ENCODE measurements at regions not wholly inside any gene's neighbourhood (a gene's known extent, or its start where the extent isn't known, plus 50 kb on each side); places are given as distances from the start of the nearest gene placed in this dataset.

DNA sequence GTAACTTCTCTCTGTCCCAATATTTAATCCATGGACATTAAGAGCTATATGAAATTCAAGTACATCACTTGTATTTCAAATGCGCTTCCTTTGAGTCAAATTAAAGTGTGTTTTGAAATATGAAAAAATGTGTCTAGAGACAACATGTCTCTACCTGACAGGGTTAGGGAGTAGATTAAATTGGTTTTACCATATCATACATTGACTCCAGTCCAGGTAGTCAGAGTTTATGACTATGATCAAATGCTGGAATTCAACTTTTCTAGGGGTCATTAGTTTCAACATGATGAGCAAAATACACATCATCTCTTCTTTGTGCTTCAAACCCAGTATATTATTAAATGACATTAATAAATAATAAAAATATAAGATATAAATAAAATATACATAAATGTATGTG is 259.2 kb downstream of the CDH10 start:
- DNase-seq: no peak

DNA sequence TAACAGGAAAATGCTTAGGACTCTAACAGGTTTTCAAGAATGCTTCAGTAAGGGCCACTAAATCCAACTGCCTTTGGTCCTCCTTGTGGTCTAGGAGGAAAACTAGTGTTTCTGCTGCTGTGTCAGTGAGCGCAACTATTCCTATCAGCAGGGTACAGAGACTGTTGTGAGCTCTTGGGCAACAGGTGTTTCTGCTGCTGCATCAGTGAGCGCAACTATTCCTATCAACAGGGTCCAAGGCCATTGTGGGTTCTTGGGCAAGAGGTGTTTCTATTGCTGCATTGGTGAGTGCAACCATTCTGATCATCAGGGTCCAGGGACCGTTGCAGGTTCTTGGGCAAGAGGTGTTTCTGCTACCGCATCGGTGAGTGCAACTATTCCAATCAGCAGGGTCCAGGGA is 256.3 kb downstream of the CDH10 start:
- no peak for DNase-seq

DNA sequence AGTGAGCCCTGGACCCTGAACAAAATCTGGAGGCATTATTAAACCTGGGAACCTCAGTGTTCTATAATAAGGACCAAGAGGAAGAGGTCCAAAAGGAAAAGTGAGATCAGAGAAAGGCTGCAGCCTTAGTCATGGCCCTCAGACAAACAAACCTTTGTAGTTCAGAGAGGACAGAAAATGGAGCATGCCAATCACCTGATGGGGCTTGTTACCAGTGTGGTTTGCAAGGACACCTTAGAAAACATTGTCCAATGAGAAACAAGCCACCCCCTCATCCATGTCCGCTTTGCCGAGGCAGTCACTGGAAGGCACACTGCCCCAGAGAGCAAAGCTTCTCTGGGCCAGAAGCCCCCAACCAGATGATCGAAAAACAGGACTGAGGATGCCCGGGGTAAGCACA is 254.8 kb downstream of the CDH10 start:
- no peak for DNase-seq

DNA sequence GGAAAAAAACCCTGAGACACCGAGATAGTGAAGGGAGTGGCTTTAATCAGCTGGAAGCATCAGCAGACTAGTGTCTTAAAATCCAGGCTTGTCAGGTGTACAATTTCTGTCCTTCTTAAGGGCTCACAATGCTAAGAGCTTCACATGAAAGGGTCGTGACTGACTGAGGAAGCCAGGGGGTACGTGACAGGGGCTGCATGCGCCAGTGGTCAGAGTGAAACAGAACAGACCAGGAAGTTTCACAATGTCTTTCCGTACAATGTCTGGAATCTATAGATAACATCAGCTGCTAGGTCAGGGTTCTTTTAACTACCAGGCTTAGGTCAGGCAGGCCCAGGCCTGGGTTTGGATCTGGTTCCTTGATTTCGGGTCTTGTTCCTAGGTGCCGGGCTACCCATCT is 253.0 kb downstream of the CDH10 start:
- DNase-seq: no peak

DNA sequence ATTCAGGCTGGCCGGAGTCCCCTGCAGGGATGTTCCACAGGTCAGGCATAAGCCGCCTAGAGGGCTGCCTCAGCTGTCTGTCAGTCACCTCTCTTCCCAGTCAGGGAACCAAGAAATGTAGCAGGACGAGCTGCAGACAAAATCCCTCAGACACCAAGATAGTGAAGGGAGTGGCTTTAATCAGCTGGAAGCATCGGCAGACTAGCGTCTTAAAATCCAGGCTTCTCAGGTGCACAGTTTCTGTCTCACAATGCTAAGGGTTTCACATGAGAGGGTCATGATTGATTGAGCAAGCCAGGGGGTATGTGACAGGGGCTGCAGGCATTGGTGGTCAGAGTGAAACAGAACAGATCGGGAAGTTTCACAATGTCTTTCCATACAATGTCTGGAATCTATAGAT is 247.2 kb downstream of the CDH10 start:
- no peak for DNase-seq

DNA sequence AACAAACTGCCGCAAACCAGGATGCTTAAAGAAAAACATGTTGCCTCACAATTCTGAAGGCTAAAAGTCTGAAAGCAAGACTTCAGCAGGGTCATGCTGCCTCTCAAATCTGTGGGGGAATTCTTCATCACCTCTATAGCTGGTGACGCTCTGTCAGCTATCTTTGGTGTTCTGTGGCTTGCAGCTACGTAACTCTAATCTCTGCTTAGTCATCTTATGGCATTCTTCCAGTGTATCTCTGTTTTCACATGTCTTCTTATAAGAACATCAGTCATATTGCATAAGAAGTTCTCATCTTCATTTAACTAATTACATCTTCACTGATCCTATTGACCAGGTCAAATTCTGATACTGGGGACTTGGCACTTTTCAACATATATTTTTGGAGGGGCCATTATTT is 243.0 kb downstream of the CDH10 start:
- DNase-seq: no peak

DNA sequence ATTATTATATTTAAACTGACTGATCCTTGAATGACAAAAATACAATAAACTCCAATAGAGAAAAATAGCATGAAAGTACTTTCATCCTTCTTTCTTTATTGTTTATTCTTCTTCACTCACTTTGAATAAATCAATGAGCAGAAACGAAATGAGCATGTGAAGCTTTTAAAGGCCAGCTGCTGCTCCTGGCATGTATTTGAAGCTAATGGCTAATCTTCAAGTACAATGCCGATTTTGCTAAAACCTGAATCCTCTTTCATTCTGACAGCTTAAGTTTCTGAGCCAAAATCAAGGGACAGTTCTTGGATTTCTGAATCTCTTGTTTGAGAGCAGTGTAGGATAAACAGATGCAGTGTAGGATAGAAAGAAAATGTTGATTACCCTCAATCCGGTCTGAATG is 237.3 kb downstream of the CDH10 start:
- DNase-seq: no peak

DNA sequence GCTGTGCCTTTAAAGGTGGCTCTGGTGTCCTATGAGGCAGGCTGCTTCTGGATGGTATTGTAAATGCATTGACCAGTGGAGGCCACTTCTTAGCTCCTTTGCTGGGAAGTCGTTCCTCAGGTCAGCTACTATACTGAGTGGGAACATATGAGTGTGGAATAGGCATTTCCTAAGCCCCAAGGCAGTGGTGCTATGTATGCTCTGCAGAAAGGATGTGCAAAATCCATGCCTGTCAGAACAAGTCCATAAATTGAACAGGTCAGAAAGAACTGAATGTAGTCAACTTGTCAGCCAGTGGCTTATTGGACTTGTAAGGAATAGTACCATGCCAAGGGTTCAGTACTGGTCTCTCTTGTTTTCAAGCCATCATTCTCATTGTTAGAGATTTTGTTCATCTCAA is 216.4 kb downstream of the CDH10 start:
- no peak for DNase-seq

DNA sequence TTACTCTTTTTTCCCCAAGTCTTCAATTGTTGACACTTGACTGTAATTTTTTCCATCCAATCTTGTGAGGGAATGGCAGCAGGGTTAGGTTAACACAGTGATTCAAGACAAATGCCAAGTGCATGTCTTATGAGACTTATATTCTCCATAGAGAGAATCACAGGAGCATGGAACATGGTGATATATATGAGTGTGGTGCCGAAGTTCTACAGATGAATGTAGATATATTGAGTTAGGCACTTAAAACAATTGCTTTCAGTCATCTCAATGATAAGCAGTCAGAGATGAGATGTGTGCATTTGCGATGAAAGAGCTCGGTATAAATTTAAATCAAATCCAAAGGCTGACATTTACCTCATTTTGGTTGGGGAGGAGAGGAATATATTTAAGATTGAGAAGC is 211.2 kb downstream of the CDH10 start:
- no peak for DNase-seq

Data from NCI-H2029 (cell line).